Neural cell (in vitro differentiated cells): ENCODE measurements at regions not wholly inside any gene's neighbourhood (a gene's known extent, or its start where the extent isn't known, plus 50 kb on each side); places are given as distances from the start of the nearest gene placed in this dataset.

Source experiments
- H2AFZ ChIP-seq: fragments of 200-600, 300-800 bp; sonication (generic), shearing (Covaris generic); 2 replicates; pipeline ENCODE4 v1.6.0; 2014; ENCODE audit warnings: low read depth, mild to moderate bottlenecking, antibody characterized with exemption, low read length, moderate library complexity
- H3F3A ChIP-seq: fragments of 200-600 bp; shearing (Covaris generic); 2 replicates; pipeline ENCODE4 v1.6.1; 2016; ENCODE audit warnings: mild to moderate bottlenecking, moderate library complexity, mixed read lengths, antibody characterized with exemption, low read length; ENCODE audit not compliant: insufficient read depth, poor library complexity, severe bottlenecking
- H3K27ac ChIP-seq: fragments of 200-600, 300-800 bp; sonication (generic), shearing (Covaris generic); 2 replicates; pipeline ENCODE4 v1.5.1; 2014; ENCODE audit warnings: mild to moderate bottlenecking, low read length, moderate library complexity
- H3K27me3 ChIP-seq: fragments of 300-800, 200-600 bp; sonication (generic), shearing (Covaris generic); 2 replicates; pipeline ENCODE4 v1.6.0; 2014; ENCODE audit warnings: mild to moderate bottlenecking, low read depth, low read length, moderate library complexity; ENCODE audit not compliant: insufficient read depth
- H3K36me3 ChIP-seq: fragments of 300-800, 200-600 bp; sonication (generic), shearing (Covaris generic); 2 replicates; pipeline ENCODE4 v1.5.1; 2014; ENCODE audit warnings: mild to moderate bottlenecking, antibody characterized with exemption, low read length, moderate library complexity; ENCODE audit not compliant: insufficient read depth
- H3K4me2 ChIP-seq: fragments of 300-800, 200-600 bp; sonication (generic), shearing (Covaris generic); 2 replicates; pipeline ENCODE4 v1.6.0; 2014; ENCODE audit warnings: mild to moderate bottlenecking, low read length
- H3K4me3 ChIP-seq: fragments of 300-800, 200-600 bp; sonication (generic), shearing (Covaris generic); 2 replicates; pipeline ENCODE4 v1.5.1; 2014; ENCODE audit warnings: mild to moderate bottlenecking, low read length, moderate library complexity
- H3K79me2 ChIP-seq: fragments of 200-600 bp; shearing (Covaris generic); replicated peaks from 2 replicates; pipeline ENCODE4 v1.6.0; 2014; ENCODE audit warnings: mild to moderate bottlenecking, low read length, moderate library complexity; ENCODE audit not compliant: insufficient read depth
- H3K9ac ChIP-seq: fragments of 300-800, 200-600 bp; sonication (generic), shearing (Covaris generic); 2 replicates; pipeline ENCODE4 v1.6.1; 2016; ENCODE audit warnings: mild to moderate bottlenecking, low read length, mixed read lengths
- H3K9me2 ChIP-seq: fragments of 200-600 bp; shearing (Covaris generic); 2 replicates; pipeline ENCODE4 v1.6.1; 2016; ENCODE audit warnings: mild to moderate bottlenecking, low read length, mixed read lengths; ENCODE audit not compliant: insufficient read depth
- H3K9me3 ChIP-seq: fragments of 200-600, 300-800 bp; sonication (generic), shearing (Covaris generic); 2 replicates; pipeline ENCODE4 v1.6.1; 2016; ENCODE audit warnings: mild to moderate bottlenecking, mixed run types, low read length, moderate library complexity, mixed read lengths
- H4K20me1 ChIP-seq: fragments of 200-600 bp; shearing (Covaris generic); 2 replicates; pipeline ENCODE4 v1.6.1; 2016; ENCODE audit warnings: mild to moderate bottlenecking, mixed run types; ENCODE audit not compliant: insufficient read depth
- EP300 ChIP-seq: fragments of 450-650 bp; conservative IDR thresholded peaks from 2 replicates; pipeline ENCODE4 v1.6.1; 2014; ENCODE audit warnings: antibody characterized with exemption, mild to moderate bottlenecking, moderate library complexity; ENCODE audit not compliant: poor library complexity, severe bottlenecking
- EZH2 ChIP-seq: fragments of 200-600, 300-800 bp; shearing (Covaris generic), sonication (generic); IDR thresholded peaks from 2 replicates; pipeline ENCODE4 v1.6.1; 2014; ENCODE audit warnings: antibody characterized with exemption, low read length, borderline replicate concordance, mild to moderate bottlenecking; ENCODE audit not compliant: insufficient read depth, poor library complexity, severe bottlenecking
- MXI1 ChIP-seq: fragments of 450-650 bp; conservative IDR thresholded peaks from 2 replicates; pipeline ENCODE4 v1.6.1; 2014; ENCODE audit warnings: antibody characterized with exemption, mild to moderate bottlenecking; ENCODE audit not compliant: poor library complexity, severe bottlenecking
- POLR2AphosphoS5 ChIP-seq: IDR thresholded peaks from 2 replicates; pipeline ENCODE4 v1.6.1; 2012
- RAD21 ChIP-seq: fragments of 450-650 bp; conservative IDR thresholded peaks from 2 replicates; pipeline ENCODE4 v1.6.1; 2014; ENCODE audit warnings: antibody characterized with exemption, mild to moderate bottlenecking, moderate library complexity
- REST ChIP-seq: IDR thresholded peaks from 2 replicates; pipeline ENCODE4 v1.6.1; 2012; ENCODE audit warnings: borderline replicate concordance
- SMC3 ChIP-seq: fragments of 450-650 bp; conservative IDR thresholded peaks from 2 replicates; pipeline ENCODE4 v1.6.1; 2014; ENCODE audit warnings: antibody characterized with exemption, mild to moderate bottlenecking, moderate library complexity; ENCODE audit not compliant: poor library complexity
- TAF1 ChIP-seq: IDR thresholded peaks from 2 replicates; pipeline ENCODE4 v1.6.1; 2012; ENCODE audit warnings: low read depth
- TF ChIP-seq, protein P1 (sequence below): fragments of 450-650 bp; IDR thresholded peaks from 2 replicates; pipeline ENCODE4 v1.5.1; 2014; ENCODE audit warnings: antibody characterized with exemption, mild to moderate bottlenecking, moderate library complexity; ENCODE audit not compliant: poor library complexity, severe bottlenecking

GRCh38 chr15:95902606-95903005 lies 427.9 kb upstream of the NR2F2 start:
- TF ChIP-seq, protein P1, sequence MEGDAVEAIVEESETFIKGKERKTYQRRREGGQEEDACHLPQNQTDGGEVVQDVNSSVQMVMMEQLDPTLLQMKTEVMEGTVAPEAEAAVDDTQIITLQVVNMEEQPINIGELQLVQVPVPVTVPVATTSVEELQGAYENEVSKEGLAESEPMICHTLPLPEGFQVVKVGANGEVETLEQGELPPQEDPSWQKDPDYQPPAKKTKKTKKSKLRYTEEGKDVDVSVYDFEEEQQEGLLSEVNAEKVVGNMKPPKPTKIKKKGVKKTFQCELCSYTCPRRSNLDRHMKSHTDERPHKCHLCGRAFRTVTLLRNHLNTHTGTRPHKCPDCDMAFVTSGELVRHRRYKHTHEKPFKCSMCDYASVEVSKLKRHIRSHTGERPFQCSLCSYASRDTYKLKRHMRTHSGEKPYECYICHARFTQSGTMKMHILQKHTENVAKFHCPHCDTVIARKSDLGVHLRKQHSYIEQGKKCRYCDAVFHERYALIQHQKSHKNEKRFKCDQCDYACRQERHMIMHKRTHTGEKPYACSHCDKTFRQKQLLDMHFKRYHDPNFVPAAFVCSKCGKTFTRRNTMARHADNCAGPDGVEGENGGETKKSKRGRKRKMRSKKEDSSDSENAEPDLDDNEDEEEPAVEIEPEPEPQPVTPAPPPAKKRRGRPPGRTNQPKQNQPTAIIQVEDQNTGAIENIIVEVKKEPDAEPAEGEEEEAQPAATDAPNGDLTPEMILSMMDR, result no peak
- TF ChIP-seq TAF1 (no peak), SMC3 (no peak), MXI1 (no peak), EZH2 (no peak), POLR2AphosphoS5 (no peak), EP300 (no peak), REST (no peak)
- no peak overlapping the region for H3K4me3 ChIP-seq
- H3K27ac ChIP-seq, result no peak overlapping the region

DNA sequence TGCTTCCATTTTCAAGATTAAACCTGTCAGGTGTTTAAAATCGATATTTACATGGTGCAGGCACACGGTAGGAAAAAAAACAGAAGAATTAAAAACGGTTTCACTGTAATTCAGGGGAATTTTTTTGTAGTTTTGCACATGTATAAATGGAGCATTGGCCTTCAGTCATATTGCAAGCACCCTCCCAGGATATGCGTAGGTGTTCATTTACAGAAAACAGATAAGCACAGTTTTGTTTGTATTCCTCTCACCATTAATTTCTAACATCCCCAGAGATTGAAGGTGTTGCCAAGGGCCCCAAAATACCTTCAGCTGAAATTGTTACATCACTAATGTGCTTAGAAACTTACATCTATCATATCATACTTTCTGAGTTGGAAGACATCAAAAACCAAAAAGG lies 427.1 kb upstream of the NR2F2 start:
- no peaks in the 10 kb centered on the region for H4K20me1 ChIP-seq
- no peak overlapping the region for H3K27ac ChIP-seq
- H3K9ac ChIP-seq, result no peak overlapping the region
- no peak overlapping the region for H3K4me2 ChIP-seq
- no peaks in the 10 kb centered on the region for H3K9me3 ChIP-seq
- H2AFZ ChIP-seq, result no peak overlapping the region
- TF ChIP-seq, protein P1, result no peak
- TF ChIP-seq MXI1 (no peak), RAD21 (no peak), REST (no peak), EP300 (no peak), TAF1 (no peak), EZH2 (no peak), SMC3 (no peak), POLR2AphosphoS5 (no peak)
- no peaks in the 10 kb centered on the region for H3K9me2 ChIP-seq
- H3K4me3 ChIP-seq, result no peak overlapping the region
- H3K79me2 ChIP-seq, result no peaks in the 10 kb centered on the region
- no peaks in the 10 kb centered on the region for H3K36me3 ChIP-seq
- H3F3A ChIP-seq, result no peaks in the 10 kb centered on the region
- no peaks in the 10 kb centered on the region for H3K27me3 ChIP-seq

More at GRCh38 chr15:95902606-95903005, 427.9 kb upstream of the NR2F2 start:
- Histone ChIP-seq H3K9me2 (no peaks in the 10 kb centered on the region), H3F3A (no peaks in the 10 kb centered on the region), H3K4me2 (no peak overlapping the region), H3K79me2 (no peaks in the 10 kb centered on the region), H4K20me1 (no peaks in the 10 kb centered on the region), H2AFZ (no peak overlapping the region), H3K9me3 (no peaks in the 10 kb centered on the region), H3K36me3 (no peaks in the 10 kb centered on the region), H3K9ac (no peak overlapping the region), H3K27me3 (no peaks in the 10 kb centered on the region)
